Prostate gland (tissue), 2 donors: ENCODE measurements at regions not wholly inside any gene's neighbourhood (a gene's known extent, or its start where the extent isn't known, plus 50 kb on each side); places are given as distances from the start of the nearest gene placed in this dataset.

ENCODE experiments used
- DNase-seq: peaks from one replicate; pipeline ENCODE4 v3.0.0-alpha.2; 2019; ENCODE audit warnings: low spot score
- H3K27ac ChIP-seq, 2 donors: fragments of 200-600 bp; sonication (generic); 2 replicates each; pipeline ENCODE4 v1.5.1; 2017 to 2019
- H3K27me3 ChIP-seq: fragments of 200-600 bp; sonication (generic); replicated peaks from 2 replicates; pipeline ENCODE4 v1.5.1; 2019; ENCODE audit not compliant: insufficient read depth
- H3K36me3 ChIP-seq, 2 donors: fragments of 200-600 bp; sonication (generic); 1 replicate in 1 of 2; 2 replicates in 1 of 2; pipeline versions ENCODE4 v1.5.1 to v1.8.1; 2017 to 2019
- H3K4me1 ChIP-seq: fragments of 200-600 bp; sonication (generic); replicated peaks from 2 replicates; pipeline ENCODE4 v1.5.1; 2019
- H3K4me3 ChIP-seq, 2 donors: fragments of 200-600 bp; sonication (generic); 2 replicates each; pipeline ENCODE4 v1.5.1; 2017 to 2019
- H3K9me3 ChIP-seq: fragments of 200-600 bp; sonication (generic); 2 replicates; pipeline ENCODE4 v1.5.1; 2017
- POLR2A ChIP-seq: fragments of 450-650 bp; IDR thresholded peaks from one replicate; pipeline ENCODE4 v1.6.1; 2016; ENCODE audit warnings: antibody characterized with exemption, mild to moderate bottlenecking
- POLR2AphosphoS5 ChIP-seq: sonication (generic); formaldehyde crosslinking; IDR thresholded peaks from one replicate; pipeline ENCODE4 v1.6.1; 2017; ENCODE audit warnings: antibody characterized with exemption
- WGBS: methylation state at CpG from one replicate; pipeline ENCODE4 v1.1.5; 2018; 5-methylcytosine and 5-hydroxymethylcytosine counted together
- intact Hi-C: fragments of 100-400 bp; cut with DNase I; formaldehyde crosslinking; loops from one replicate; pipeline ENCODE4 v1.14.2; 2022
- TF ChIP-seq, protein P1 (sequence below), 4 experiments: fragments of 200-600 bp in 2 of 4; fragments of 450-650 bp in 2 of 4; sonication (generic) in 2 of 4; IDR thresholded peaks; 1 replicate in 3 of 4; 2 replicates in 1 of 4; pipeline ENCODE4 v1.5.1; 2016 to 2019; ENCODE audit warnings: antibody characterized with exemption in 4 of 4, mild to moderate bottlenecking in 2 of 4, moderate library complexity in 2 of 4

DNA sequence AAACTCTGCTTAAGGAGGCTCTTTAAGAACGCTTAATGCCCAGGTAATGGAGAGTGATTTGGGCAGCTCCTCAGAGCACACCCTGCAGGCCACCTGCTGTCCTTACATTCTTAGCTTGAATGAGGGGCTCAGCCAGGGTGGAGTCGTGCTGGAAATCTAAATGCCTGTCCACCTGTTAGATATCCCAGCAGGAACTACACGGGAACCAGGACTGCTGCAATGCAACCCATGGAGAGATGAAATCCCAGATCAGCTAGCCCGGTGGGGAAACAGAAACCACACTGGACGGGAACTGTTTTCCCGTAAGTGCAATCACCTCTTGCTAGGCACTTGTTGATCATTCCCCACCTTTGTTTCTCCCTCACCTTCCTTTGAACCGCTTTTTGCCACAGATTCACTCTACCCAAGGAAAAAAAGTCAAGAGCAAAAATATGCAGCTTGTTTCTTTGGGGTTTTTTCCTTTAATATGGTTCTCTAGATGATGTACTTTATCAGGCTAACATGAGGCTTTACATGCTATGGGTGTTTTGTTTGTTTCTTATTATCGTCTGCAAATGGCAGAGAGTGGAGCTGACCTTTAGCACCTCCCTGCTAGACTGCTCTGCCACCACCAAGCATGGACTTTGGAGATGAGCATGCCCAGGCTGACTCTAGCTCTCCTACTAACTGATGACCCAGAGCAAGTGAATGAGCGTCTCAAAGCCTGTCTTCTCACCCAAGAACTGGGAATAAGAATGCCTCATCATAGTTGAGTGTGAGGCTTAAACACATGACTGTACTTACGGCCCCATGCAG is 125.9 kb upstream of the TNFAIP3 start:
- Histone ChIP-seq H3K27ac (no peak overlapping the region), H3K4me3 (no peak overlapping the region), H3K27me3 (no peaks in the 10 kb centered on the region), H3K9me3 (no peaks in the 10 kb centered on the region), H3K4me1 (no peaks in the 10 kb centered on the region), H3K36me3 (no peaks in the 10 kb centered on the region)
- DNase-seq: no peak
- intact Hi-C loops: no loop called here
- TF ChIP-seq, protein P1, sequence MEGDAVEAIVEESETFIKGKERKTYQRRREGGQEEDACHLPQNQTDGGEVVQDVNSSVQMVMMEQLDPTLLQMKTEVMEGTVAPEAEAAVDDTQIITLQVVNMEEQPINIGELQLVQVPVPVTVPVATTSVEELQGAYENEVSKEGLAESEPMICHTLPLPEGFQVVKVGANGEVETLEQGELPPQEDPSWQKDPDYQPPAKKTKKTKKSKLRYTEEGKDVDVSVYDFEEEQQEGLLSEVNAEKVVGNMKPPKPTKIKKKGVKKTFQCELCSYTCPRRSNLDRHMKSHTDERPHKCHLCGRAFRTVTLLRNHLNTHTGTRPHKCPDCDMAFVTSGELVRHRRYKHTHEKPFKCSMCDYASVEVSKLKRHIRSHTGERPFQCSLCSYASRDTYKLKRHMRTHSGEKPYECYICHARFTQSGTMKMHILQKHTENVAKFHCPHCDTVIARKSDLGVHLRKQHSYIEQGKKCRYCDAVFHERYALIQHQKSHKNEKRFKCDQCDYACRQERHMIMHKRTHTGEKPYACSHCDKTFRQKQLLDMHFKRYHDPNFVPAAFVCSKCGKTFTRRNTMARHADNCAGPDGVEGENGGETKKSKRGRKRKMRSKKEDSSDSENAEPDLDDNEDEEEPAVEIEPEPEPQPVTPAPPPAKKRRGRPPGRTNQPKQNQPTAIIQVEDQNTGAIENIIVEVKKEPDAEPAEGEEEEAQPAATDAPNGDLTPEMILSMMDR (IDR thresholded peaks at IDR 0.05): no peak
- TF ChIP-seq POLR2AphosphoS5 (no peak), POLR2A (no peak)
- 92% methylated on average over 10 of the region's 10 CpGs for WGBS

DNA sequence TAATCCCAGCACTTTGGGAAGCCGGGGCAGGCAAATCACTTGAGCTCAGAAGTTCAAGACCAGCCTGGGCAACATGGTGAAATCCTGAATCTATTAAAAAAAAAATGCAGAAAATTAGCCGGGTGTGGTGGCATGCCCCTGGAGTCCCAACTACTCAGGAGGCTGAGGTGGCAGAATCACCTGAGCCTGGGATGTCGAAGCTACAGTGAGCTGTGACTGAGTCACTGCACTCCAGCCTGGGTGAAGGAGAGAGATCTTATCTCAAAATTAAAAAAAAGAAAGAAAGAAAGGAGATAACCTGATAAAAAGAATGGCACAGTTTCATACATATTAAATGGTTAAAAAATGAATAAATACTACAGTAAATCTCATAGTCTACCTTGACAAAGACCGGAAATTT is 123.6 kb upstream of the TNFAIP3 start:
- H3K27ac ChIP-seq: no peak overlapping the region
- TF ChIP-seq POLR2AphosphoS5 (no peak), POLR2A (no peak)
- TF ChIP-seq, protein P1 (IDR thresholded peaks at IDR 0.05): no peak
- WGBS: 88% methylated on average over 4 of the region's 4 CpGs
- no peak overlapping the region for H3K4me3 ChIP-seq
- H3K9me3 ChIP-seq: no peaks in the 10 kb centered on the region
- DNase-seq: no peak
- H3K27me3 ChIP-seq: no peaks in the 10 kb centered on the region
- intact Hi-C loops: no loop called here
- H3K4me1 ChIP-seq: no peaks in the 10 kb centered on the region
- no peaks in the 10 kb centered on the region for H3K36me3 ChIP-seq

DNA sequence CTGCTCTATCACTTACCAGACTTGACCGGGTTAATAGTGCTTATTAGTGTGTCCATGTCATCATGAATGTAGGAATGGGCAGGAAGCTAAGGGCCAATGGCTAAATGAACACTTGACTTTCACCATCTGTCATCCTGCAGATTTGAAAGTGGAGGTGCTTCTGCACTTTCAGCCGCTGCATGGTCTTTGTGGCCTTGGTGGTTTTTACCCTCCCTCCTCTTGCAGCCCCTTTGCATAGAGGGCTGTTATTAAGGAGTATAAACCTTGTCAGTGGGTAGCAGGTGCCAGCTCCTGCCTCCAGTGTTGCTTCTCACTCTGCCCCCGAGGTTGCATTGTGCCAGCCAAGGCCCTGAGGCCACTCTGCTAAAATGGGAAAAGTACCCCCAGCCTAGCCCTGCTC is 122.2 kb upstream of the TNFAIP3 start:
- no peaks in the 10 kb centered on the region for H3K36me3 ChIP-seq
- DNase-seq: no peak
- no peak for TF ChIP-seq POLR2AphosphoS5
- TF ChIP-seq, protein P1 (IDR thresholded peaks at IDR 0.05): no peak
- no peak for TF ChIP-seq POLR2A

DNA sequence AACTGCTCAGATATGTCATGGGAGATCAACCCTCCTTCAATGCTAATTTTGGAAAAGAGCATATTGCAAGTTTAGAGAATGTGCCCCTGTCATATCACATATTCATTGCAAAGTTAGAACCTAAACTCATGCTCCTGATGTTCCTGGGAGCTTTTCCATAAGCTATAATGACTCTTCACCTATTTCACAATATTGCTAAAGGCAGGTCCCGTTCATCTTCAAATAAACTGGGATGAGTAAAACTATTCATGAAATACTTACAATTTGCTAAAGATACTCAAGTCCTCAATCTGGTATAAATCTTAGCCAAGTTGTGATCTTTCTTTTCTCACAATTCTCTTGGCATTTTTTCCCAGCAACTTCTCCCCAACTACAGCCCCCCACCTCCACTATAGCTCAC is 121.7 kb upstream of the TNFAIP3 start:
- no peaks in the 10 kb centered on the region for H3K9me3 ChIP-seq
- H3K4me3 ChIP-seq: no peak overlapping the region
- TF ChIP-seq, protein P1 (IDR thresholded peaks at IDR 0.05): no peak
- no peak for TF ChIP-seq POLR2A
- TF ChIP-seq POLR2AphosphoS5: no peak
- no peaks in the 10 kb centered on the region for H3K4me1 ChIP-seq
- WGBS: 48% methylated on average over 1 of the region's 1 CpG
- H3K27ac ChIP-seq: no peak overlapping the region
- no peaks in the 10 kb centered on the region for H3K27me3 ChIP-seq
- intact Hi-C loops: no loop called here
- no peak for DNase-seq
- H3K36me3 ChIP-seq: no peaks in the 10 kb centered on the region

More for the DNA sequence above, 122.2 kb upstream of the TNFAIP3 start:
- Histone ChIP-seq H3K4me1 (no peaks in the 10 kb centered on the region), H3K4me3 (no peak overlapping the region), H3K27ac (no peak overlapping the region), H3K9me3 (no peaks in the 10 kb centered on the region), H3K27me3 (no peaks in the 10 kb centered on the region)
- intact Hi-C loops: no loop called here
- 89% methylated on average over 3 of the region's 3 CpGs for WGBS

DNA sequence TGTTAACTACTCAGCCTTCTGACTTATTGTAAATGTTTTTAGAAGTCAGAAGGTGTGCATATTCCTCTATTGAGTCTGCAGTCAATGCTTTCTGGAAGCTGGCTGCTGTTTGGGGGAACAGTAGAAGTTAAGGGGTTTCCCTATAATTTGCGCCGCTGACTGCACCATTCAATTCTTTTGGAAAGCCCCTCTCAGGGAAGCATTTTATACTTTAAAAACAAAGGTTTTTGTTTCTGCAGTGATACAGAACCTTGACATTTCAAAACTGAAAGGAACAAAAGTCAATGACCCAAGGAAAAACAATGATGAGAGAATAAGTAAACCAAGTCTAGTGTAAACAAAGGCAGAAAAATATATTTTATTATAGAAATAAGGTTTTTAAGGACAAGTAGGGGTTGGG is 120.8 kb upstream of the TNFAIP3 start:
- Histone ChIP-seq H3K36me3 (no peaks in the 10 kb centered on the region), H3K4me1 (no peaks in the 10 kb centered on the region), H3K9me3 (no peaks in the 10 kb centered on the region), H3K27ac (no peak overlapping the region), H3K27me3 (no peaks in the 10 kb centered on the region), H3K4me3 (no peak overlapping the region)
- TF ChIP-seq POLR2A: no peak
- no peak for TF ChIP-seq POLR2AphosphoS5
- TF ChIP-seq, protein P1 (IDR thresholded peaks at IDR 0.05): no peak
- intact Hi-C loops: no loop called here
- no peak for DNase-seq
- 66% methylated on average over 2 of the region's 2 CpGs for WGBS
